Activated naive CD8-positive, alpha-beta T cell (primary cell): ENCODE measurements at regions not wholly inside any gene's neighbourhood (a gene's known extent, or its start where the extent isn't known, plus 50 kb on each side); places are given as distances from the start of the nearest gene placed in this dataset.
"Not testable (repeated sequence)": the region's sequence is repeated elsewhere in the genome, so short reads cannot be mapped to it uniquely, and the experiment has no call there.

Experiments
- H3K27ac Mint-ChIP-seq: one replicate; pipeline ENCODE4 v1.8.0; 2021; ENCODE audit warnings: mixed read lengths
- H3K27me3 Mint-ChIP-seq: one replicate; pipeline ENCODE4 v1.8.0; 2021; ENCODE audit warnings: mixed read lengths
- H3K36me3 Mint-ChIP-seq: one replicate; pipeline ENCODE4 v1.8.0; 2021; ENCODE audit warnings: mixed read lengths
- H3K4me1 Mint-ChIP-seq: one replicate; pipeline ENCODE4 v1.8.0; 2021; ENCODE audit warnings: low read depth, mixed read lengths
- H3K4me3 Mint-ChIP-seq: one replicate; pipeline ENCODE4 v1.8.0; 2021; ENCODE audit warnings: mild to moderate bottlenecking, mixed read lengths
- H3K9me3 Mint-ChIP-seq: one replicate; pipeline ENCODE4 v1.8.0; 2021; ENCODE audit warnings: low read depth, mixed read lengths

DNA sequence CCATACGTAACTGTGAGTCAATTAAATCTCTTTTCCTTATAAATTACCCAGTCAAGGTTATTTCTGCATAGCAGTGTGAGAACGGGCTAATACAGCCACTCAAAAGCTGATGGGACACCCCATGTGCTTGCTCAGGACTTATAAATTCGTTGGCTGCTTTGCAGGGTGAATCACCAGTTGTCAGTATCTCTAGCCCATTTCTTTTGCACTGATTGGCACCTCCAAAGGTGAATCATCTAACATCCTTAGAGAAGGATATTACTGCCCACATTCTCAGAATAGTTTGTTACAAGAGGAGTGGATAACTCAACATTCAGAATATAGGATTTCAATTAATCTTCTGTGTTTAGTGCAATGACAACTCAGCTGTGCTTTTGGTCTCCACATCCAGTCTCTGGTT, 601.5 kb downstream of the KCNH5 start:
- Mint-ChIP-seq H3K9me3 (peaks cover 5% of the 10 kb centered on the region), H3K4me3 (no peak overlapping the region), H3K27me3 (no peaks in the 10 kb centered on the region), H3K27ac (no peak overlapping the region), H3K36me3 (no peaks in the 10 kb centered on the region), H3K4me1 (no peaks in the 10 kb centered on the region)

DNA sequence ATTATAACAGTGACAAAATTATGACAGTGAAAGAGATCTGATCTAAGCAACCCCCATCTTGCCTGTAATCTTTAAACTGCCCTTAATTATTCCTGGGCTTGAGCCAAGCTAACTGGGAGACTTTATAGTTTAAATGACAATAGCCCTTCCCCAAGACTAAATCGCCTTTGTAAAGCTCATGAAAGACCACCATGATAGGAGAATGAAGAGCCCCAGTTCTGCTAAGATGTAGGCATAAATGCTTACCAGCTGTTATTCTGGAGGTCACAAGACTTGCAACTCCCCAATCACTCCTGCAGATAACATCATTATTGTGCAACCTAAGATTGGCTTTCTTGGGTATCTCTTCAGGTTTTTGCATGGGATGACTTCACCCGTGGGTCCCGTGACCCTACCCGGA, 599.7 kb downstream of the KCNH5 start:
- H3K4me3 Mint-ChIP-seq = no peak overlapping the region

DNA sequence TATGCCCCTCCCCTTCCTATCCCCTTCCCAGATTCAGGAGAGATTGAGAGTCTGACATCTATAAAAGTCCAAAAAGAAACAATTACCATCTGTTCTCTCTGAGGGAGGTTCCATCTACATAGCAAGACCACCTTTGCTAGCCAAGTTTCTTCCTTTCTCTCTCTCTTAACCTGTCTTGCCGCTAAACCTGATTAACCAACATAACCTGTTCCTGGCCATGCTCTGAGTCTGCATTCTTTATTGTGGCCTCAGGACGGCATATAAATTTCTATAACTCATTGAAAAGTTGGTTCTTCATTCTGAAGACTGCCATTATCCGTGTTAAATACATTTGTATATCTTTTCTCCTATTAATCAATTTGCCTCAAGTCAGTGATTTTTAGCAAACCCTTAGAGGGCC, 594.0 kb downstream of the KCNH5 start:
- Mint-ChIP-seq H3K4me1 (no peaks in the 10 kb centered on the region), H3K27me3 (no peaks in the 10 kb centered on the region), H3K36me3 (no peaks in the 10 kb centered on the region), H3K27ac (no peak overlapping the region), H3K4me3 (no peak overlapping the region), H3K9me3 (peaks cover 9% of the 10 kb centered on the region)

More for the DNA sequence above, 599.7 kb downstream of the KCNH5 start:
- Mint-ChIP-seq H3K4me1 (no peaks in the 10 kb centered on the region), H3K36me3 (no peaks in the 10 kb centered on the region), H3K27me3 (no peaks in the 10 kb centered on the region), H3K9me3 (no peaks in the 10 kb centered on the region), H3K27ac (no peak overlapping the region)

DNA sequence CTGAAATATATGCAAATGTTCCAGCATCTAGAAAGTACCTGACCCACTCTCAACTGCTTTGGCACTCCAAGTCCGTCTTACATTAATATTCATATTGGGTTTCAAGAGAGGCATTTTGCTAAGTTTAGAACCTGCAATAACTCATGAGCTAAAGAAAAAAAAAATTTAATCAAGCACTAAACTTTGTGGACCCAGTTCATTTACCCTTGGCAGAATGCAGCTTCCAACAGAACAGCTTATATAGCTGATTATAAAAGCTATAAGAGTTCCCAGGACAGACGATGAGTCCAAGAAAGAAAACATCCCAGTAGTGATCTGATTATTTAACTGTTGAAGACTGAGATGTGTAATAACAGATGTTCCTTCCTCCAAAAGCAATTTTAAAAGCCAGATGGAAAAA, 592.0 kb downstream of the KCNH5 start:
- Mint-ChIP-seq H3K4me1 (no peaks in the 10 kb centered on the region), H3K4me3 (no peak overlapping the region), H3K36me3 (no peaks in the 10 kb centered on the region), H3K9me3 (peaks cover 13% of the 10 kb centered on the region), H3K27me3 (no peaks in the 10 kb centered on the region), H3K27ac (no peak overlapping the region)

DNA sequence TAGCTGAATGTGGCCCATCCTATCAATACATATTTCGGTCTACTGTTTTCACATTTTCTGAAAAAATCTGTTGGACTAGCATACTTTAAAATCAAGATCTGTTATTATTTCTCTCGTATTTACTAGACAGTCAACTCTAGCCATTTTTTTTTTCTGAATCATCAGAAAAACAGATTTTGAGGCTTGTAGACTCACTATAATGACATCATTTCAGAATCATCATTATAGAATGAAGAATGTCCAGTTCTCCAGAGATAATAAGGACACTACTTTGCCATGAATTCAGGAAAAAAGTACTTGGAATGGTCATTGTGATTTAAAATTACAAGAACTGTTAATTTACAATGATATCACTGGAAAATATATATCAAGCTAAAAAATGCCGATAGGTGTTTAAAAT, 589.8 kb downstream of the KCNH5 start:
- no peak overlapping the region for H3K27ac Mint-ChIP-seq
- peaks cover 15% of the 10 kb centered on the region for H3K9me3 Mint-ChIP-seq
- H3K4me1 Mint-ChIP-seq = no peaks in the 10 kb centered on the region
- no peaks in the 10 kb centered on the region for H3K36me3 Mint-ChIP-seq
- no peak overlapping the region for H3K4me3 Mint-ChIP-seq
- no peaks in the 10 kb centered on the region for H3K27me3 Mint-ChIP-seq

DNA sequence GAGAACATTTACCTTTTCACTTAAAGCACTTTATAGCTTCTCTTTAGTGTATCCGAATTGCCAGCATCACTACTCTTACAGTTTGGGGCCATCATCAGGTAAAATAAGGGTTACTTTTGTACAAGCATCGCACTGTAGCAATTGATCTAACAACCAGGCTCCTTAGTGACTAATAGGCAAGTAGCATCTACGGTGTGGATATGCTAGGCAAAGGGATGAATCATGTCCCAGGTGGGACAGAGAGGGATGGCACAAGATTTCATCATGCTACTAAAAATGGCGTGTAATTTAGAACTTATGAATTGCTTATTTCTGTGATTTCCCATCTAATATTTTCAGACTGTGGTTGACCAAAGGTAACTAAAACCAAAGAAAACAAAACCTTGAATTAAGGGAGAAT, 582.3 kb downstream of the KCNH5 start:
- Mint-ChIP-seq H3K36me3 (no peaks in the 10 kb centered on the region), H3K4me3 (no peak overlapping the region), H3K27ac (no peak overlapping the region), H3K4me1 (no peaks in the 10 kb centered on the region), H3K9me3 (peaks cover 4% of the 10 kb centered on the region), H3K27me3 (no peaks in the 10 kb centered on the region)

DNA sequence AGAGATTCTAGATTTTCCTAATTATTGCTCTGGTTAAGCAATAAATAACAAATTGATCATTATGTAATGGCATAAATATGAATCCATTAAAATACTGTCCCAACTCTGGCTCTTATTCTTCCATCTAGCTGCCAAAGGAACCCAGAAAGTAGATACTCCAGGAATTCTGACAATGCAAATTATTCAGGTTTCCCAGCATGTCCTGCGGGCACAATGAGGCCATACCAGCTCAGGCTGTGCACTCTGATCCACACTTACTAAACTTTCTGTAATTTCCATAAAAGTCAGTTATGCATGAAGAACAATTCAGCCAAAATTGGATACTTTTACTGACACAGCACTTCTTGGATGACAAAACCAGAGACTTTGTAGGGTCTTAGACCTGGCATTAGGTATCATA, 576.3 kb downstream of the KCNH5 start:
- no peaks in the 10 kb centered on the region for H3K9me3 Mint-ChIP-seq
- H3K27me3 Mint-ChIP-seq = no peaks in the 10 kb centered on the region
- H3K4me1 Mint-ChIP-seq = no peaks in the 10 kb centered on the region
- H3K27ac Mint-ChIP-seq = no peak overlapping the region
- H3K36me3 Mint-ChIP-seq = no peaks in the 10 kb centered on the region
- H3K4me3 Mint-ChIP-seq = no peak overlapping the region

DNA sequence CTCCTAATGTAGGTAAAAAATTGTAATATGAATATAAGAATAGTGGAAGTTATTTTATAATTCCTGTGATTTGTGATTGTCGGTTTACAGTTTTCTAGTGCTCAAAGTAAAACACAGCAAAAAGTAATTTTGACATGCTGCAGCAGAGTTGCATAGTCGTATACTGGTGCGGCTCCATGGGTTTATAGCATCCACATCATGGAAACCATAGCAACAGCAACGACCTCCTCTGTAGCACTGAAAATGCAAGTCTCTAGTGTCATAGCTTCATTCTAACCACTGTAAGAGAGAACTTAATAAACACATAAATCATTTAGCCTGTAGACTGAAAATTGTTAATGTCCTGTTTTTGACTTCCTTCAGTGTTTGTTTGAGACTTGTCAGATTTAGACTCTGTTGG, 574.3 kb downstream of the KCNH5 start:
- Mint-ChIP-seq H3K27me3 (no peaks in the 10 kb centered on the region), H3K27ac (no peak overlapping the region), H3K9me3 (no peaks in the 10 kb centered on the region), H3K4me3 (no peak overlapping the region), H3K4me1 (no peaks in the 10 kb centered on the region), H3K36me3 (no peaks in the 10 kb centered on the region)

DNA sequence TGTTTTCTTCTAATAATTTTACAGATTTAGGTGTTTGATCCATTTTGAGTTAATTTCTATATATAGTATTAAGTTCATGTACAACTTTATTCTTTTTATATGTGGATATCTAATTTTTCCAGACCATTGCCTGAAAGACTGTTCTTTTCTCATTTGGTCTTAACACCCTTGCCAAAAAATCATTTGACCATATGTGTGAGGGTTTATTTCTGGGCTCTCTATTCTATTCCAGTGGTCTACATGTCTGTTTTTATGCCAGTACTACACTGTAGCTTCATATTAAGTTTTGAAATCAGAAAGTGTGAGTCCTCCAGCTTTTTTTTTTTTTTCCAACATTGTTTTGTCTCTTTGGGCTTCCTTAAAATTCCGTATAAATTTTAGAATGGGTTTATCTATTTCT, 554.1 kb downstream of the KCNH5 start:
- peaks cover 3% of the 10 kb centered on the region for H3K36me3 Mint-ChIP-seq

DNA sequence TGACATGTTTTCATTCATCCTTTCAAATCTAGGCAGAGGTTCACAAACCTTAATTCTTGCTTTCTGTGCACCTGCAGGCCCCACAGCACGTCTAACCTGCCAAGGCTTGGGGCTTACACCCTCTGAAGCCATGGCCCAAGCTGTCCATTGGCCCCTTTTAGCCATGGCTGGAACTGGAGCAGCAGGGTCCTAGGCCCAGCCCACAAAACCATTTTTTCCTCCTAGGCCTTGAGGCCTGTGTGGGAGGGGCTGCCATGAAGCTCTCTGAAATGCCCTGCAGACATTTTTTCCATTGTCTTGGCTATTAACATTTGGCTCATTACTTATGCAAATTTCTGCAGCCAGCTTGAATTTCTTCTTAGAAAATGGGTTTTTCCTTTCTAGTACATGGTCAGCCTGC, 547.5 kb downstream of the KCNH5 start:
- no peak overlapping the region for H3K27ac Mint-ChIP-seq
- no peaks in the 10 kb centered on the region for H3K27me3 Mint-ChIP-seq
- peaks cover 6% of the 10 kb centered on the region for H3K36me3 Mint-ChIP-seq

More for the DNA sequence above, 554.1 kb downstream of the KCNH5 start:
- Mint-ChIP-seq H3K27me3 (no peaks in the 10 kb centered on the region), H3K9me3 (peaks cover 22% of the 10 kb centered on the region), H3K27ac (no peak overlapping the region), H3K4me1 (no peaks in the 10 kb centered on the region), H3K4me3 (no peak overlapping the region)

DNA sequence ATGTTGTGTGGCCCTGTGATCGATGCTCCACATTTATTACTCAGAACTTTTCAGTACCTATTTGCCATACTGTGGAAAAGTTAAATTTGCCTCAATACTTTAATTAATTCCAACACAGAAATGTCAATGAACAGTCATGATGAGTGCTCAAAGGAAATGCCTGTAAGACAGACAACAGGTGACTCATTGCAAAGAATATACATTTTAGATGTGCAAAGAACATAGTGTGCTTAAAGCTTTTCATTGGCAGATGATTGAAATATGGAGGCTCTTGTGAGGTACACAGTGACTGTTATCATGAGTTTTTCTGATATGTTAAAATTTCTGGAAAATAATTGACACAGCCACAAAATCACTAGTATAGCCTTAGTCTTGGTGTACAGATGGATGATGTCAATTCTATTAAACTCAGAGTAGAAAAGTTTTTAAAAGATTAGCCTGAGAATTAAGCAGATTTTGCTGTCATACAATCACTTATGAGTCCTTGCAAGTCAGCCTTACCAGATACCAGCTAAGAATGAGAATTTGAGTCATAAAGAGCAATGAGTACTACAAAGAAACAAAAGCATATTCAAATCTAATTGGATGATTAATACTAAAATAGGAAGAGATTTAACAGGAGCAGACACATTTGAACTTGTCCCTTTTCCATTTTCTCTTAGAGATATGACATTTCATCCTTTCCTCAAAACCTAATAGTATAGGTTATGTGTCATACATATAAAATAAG, 544.1 kb downstream of the KCNH5 start:
- H3K27me3 Mint-ChIP-seq = no peaks in the 10 kb centered on the region
- H3K4me1 Mint-ChIP-seq = no peaks in the 10 kb centered on the region
- H3K27ac Mint-ChIP-seq = no peak overlapping the region
- H3K9me3 Mint-ChIP-seq = peaks cover 13% of the 10 kb centered on the region
- no peak overlapping the region for H3K4me3 Mint-ChIP-seq
- peaks cover 3% of the 10 kb centered on the region for H3K36me3 Mint-ChIP-seq

More for the DNA sequence above, 547.5 kb downstream of the KCNH5 start:
- no peaks in the 10 kb centered on the region for H3K4me1 Mint-ChIP-seq
- H3K4me3 Mint-ChIP-seq = no peak overlapping the region
- H3K9me3 Mint-ChIP-seq = peaks cover 23% of the 10 kb centered on the region

DNA sequence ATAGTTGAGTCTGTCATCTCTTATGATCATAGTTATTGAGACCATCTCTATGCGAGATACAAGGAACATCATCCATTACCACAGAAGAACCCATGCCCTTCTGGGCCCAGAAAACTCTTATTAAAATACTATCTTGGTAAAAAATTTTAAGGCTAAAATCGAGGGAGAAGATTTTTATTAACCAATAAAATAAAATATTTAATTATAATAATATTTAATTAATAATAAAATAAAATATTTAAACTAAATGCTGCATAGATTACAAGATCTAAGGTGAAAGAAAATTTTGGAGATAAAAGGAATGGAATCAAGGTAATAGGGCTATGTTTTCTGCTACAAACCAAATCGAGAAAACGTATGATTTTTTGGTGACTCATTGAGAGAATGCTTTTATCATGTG, 540.2 kb downstream of the KCNH5 start:
- H3K36me3 Mint-ChIP-seq = no peaks in the 10 kb centered on the region
- peaks cover 13% of the 10 kb centered on the region for H3K9me3 Mint-ChIP-seq
- no peak overlapping the region for H3K27ac Mint-ChIP-seq
- no peak overlapping the region for H3K4me3 Mint-ChIP-seq
- H3K4me1 Mint-ChIP-seq = no peaks in the 10 kb centered on the region
- H3K27me3 Mint-ChIP-seq = no peaks in the 10 kb centered on the region

DNA sequence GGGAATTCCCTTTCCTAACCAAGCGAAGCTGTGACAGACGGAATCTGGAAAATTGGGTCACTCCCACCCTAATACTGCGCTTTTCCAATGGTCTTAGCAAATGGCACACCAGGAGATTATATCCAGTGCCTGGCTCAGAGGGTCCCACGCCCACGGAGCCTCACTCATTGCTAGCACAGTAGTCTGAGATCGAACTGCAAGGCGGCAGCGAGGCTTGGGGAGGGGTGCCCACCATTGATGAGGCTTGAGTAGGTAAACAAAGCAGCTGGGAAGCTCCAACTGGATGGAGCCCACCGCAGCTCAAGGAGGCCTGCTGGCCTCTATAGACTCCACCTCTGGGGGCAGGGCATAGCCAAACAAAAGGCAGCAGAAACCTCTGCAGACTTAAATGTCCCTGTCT, 523.9 kb downstream of the KCNH5 start:
- H3K9me3 Mint-ChIP-seq = peaks cover 28% of the 10 kb centered on the region
- H3K27me3 Mint-ChIP-seq, H3K36me3 Mint-ChIP-seq, H3K27ac Mint-ChIP-seq, H3K4me3 Mint-ChIP-seq, H3K4me1 Mint-ChIP-seq: not testable (repeated sequence)

DNA sequence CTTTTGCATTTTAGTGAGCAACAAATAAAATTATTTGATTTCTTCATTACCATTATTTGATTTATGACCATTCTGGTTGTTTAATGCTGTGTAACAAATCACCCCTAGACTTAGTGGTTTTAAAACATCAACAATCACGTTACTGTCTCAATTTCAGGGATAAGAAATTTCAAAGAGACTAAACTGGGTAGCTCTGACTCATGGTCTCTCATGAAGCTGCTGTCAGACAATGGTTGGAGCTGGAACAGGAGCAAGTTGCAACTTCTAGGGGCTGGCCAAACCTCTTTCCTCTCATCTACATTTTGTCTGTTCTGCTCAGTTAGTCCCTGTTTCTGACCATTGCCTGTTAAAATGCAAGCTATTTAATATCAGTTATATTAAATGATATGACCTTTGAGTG, 517.0 kb downstream of the KCNH5 start:
- peaks cover 3% of the 10 kb centered on the region for H3K9me3 Mint-ChIP-seq
- H3K4me3 Mint-ChIP-seq = no peak overlapping the region
- H3K27me3 Mint-ChIP-seq = no peaks in the 10 kb centered on the region
- no peak overlapping the region for H3K27ac Mint-ChIP-seq
- no peaks in the 10 kb centered on the region for H3K4me1 Mint-ChIP-seq
- no peaks in the 10 kb centered on the region for H3K36me3 Mint-ChIP-seq

DNA sequence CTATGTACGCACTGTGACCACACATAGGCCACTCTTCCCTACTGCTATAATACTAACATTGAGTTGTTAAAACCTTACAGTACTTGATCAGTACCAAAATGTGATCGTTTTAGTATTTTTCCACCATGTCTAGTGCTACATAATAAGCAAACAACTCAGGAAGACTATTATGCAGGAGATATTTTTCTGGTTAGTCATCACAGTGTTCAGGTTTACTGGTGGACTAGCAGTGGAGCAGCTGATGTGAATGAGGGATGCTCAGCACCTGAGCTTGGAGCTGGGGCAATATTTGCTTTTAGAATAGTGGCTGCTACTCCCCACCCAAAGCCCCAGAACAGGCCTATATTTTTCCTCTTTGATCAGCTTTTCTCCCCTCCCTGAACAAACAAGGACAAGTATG, 513.1 kb downstream of the KCNH5 start:
- H3K4me1 Mint-ChIP-seq = no peaks in the 10 kb centered on the region
- no peak overlapping the region for H3K4me3 Mint-ChIP-seq
- no peak overlapping the region for H3K27ac Mint-ChIP-seq
- no peaks in the 10 kb centered on the region for H3K27me3 Mint-ChIP-seq
- peaks cover 3% of the 10 kb centered on the region for H3K9me3 Mint-ChIP-seq
- H3K36me3 Mint-ChIP-seq = no peaks in the 10 kb centered on the region

DNA sequence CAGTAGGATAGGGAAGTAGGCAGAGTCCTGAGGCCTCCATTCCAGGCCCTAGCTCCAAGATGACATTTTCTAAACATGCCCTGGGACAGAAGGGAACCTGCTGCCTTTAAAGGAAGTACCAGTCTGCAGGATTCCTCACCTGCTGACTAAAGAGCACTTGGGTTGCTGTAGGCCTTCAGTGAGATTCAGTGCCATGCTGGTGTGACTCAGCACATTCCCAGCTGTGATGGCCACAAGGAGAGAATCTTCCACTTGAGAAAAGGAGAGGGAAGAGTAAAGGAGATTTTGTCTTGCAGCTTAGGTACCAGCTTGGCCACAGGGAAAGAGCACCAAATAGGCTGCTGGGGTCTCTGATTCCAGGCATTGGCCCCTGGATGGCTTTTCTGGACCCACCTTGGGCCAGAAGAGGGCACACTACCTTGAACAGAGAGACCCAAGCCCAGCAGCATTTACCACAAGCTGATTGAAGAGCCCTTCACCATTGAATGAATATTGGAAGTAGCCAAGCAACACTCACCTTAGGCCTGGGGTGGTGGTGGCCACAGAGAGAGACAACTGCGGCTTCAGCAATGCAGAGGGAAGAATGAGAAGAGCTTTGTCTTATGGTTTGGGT, 498.3 kb downstream of the KCNH5 start:
- Mint-ChIP-seq H3K9me3 (peaks cover 21% of the 10 kb centered on the region), H3K27ac (no peak overlapping the region), H3K4me1 (no peaks in the 10 kb centered on the region), H3K27me3 (no peaks in the 10 kb centered on the region), H3K4me3 (no peak overlapping the region), H3K36me3 (no peaks in the 10 kb centered on the region)
